ELF-1 (cell line): ENCODE measurements at regions not wholly inside any gene's neighbourhood (a gene's known extent, or its start where the extent isn't known, plus 50 kb on each side); places are given as distances from the start of the nearest gene placed in this dataset.
A peak's percentile ranks its signal among the peaks of the same experiment; 100 is the strongest.
"Not testable (repeated sequence)": the region's sequence is repeated elsewhere in the genome, so short reads cannot be mapped to it uniquely, and the experiment has no call there.

Experiments used
- DNase-seq: peaks from one replicate; pipeline ENCODE4 v3.0.0-alpha.2; 2016; ENCODE audit warnings: low read depth, low spot score

DNA sequence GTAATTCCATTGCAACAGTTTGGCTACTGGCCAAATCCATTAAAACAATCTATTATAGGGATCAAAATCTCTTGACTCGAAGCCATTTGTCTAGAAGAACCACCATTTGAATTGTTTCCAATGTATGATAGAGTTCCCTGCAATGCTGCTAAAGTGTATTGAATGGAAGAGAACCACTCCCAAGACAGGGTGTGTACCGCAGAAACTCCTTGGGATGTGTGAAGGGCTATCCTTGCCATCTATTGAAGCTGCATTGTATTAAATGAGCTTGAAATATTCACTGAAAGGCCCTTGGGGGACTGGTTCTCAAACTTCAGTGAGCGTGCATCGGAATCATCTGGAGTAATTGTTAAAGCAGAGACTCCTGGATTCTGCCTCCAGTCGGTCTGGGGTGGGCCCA lies 260.4 kb upstream of the MEIS1 start:
- DNase-seq = no peak

DNA sequence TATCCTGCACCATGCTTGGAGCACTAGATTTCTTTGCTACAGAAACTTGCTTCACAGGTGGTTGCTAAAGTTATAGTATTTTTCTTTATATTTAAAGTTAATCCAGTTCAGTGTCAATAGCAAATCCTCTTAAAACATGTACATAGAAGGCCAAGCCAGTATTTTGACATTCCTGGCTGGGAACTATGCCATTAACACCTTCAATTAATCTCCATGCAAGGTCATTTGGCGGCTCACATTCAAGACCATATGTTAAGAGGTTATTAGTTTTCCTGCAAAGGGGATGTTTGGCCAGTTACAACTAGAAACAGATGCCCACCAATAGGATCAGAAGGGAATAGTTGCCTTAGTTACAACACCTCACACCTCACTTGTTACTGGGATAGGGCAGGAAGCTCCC lies 261.3 kb upstream of the MEIS1 start:
- DNase-seq = no peak

DNA sequence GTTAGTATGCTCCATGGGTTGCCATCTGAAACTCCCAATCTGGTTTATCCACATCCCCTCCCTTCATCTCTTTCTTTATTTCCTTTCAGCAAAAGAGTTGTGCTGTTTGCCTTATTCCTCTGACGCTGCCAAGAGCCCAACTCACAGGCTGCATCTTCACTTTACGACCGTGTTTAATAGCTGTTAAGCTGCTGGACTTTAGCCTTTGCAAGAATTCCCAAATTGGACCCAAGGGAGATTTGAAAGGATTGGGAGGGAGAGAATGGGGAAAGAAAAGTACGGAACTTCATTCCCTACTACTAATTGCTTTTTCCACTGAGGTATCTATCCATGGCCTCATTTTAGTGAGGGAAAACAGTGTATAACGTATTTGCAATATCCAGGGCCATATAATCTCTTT lies 263.4 kb upstream of the MEIS1 start:
- no peak for DNase-seq

DNA sequence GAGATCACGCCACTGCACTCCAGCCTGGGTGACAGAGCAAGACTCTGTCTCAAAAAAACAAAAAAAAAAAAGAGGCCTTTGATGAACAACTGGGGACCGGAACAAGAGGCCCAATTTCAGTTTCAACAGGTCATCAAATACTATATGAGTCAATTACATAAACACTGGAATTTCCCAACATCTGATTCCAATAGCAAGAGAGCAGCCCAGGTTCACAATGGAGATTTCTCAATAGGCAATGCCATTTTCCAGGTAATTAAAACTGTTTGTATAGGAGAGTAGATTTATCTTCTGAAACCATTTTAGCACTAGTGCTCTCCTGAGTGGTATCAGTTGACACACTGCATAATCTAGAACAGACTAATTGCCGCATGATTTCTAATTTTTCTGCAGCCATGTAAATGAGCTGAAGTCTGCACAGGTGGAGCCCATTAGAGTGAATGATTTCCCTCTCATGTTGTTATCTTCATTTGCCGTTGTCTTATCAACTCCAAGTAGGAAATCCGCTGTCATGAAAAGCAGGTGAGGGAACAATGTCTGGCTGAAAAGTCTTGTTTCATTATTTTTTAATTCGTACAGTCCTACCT lies 264.1 kb upstream of the MEIS1 start:
- no peak for DNase-seq

DNA sequence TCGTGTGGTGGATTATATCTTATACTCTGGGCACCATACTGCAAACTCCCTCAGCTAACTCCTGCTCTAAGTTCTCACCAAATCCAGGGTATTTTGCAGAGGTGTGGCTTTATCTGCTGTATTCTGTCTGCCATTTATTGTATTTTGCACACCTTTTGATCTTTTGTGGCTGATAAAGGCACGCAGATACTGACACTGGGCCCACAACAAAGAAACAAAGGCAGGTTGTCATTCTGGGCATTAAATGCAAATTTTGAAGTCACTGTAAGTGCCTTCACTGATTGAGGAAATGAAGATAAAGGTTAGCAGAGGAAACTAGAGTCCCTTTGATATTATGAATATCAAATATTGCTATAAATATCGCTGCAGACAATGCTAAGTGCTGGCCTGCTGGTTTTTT lies 265.8 kb upstream of the MEIS1 start:
- no peak for DNase-seq

DNA sequence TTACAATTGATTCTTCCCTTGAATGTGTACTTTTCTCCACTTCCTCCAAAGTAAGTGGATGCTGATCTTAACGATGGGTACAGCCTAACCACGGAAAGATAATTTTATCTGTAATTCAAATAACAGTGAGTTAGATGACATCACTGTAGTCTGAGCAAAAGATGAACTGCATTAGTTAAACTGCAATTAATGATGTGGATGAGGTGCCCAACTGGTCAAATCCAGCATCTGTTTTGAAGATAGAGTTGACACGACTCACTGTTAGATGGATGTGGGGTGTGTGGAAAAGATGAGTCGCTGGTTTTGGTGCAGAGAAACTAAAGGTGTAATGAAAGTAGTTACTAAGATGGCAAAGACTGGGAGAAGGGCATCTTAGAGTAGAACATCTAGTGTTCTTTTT lies 270.5 kb upstream of the MEIS1 start:
- no peak for DNase-seq

DNA sequence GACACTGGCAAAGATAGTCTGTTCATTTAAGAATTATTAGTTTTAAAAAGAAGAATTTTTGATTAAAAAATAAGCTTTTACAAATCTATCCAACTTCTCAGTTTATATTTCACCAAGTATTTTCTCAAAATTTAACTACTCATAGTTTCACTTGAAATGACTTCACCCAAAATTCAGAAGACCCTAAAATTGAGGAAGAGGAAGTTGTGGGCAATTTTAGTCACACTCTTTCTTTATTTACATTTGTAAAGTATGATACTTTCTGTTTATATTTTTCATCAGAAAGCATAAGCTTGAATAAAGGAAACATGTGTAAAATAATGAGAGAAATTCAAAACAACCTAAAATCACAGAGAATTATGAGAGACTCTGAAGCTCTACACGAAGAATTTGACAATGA lies 278.8 kb upstream of the MEIS1 start:
- no peak for DNase-seq

DNA sequence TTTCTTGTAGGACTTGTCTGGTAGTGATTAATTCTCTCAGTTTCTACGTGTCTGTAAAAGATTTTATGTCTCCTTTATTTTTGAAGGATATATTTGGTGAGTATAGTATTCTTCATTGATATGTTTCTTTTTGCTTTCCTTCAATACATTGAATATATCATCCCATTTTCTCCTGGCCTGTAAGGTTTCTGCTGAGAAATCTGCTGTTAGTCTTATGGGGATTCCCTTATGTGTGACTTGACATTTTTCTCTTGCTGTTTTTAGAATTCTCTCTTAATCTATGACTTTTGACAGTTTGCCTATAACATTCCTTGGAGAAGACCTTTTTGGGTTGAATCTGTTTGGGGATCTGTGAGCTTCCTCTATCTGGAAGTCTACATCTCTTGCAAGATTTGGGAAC lies 281.0 kb upstream of the MEIS1 start:
- DNase-seq = no peak

DNA sequence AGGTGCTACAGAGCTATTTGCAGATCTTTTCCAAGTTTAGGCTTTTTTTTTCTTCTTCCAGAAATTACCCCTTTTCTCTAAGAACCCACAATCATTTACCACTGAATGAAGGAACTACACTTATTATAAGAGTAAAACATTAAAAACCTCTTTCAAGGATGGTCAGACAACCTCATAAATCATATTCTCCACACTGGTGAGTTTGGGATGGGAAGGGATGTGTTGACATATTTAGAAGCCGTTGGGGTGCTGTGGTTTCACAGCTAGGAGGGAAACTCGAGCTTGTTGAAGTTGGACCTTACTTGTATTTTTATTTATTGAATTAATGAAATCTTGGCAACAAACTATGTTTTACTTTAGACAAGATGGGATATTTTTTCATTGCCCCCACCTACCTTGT lies 289.4 kb upstream of the MEIS1 start:
- DNase-seq = no peak

DNA sequence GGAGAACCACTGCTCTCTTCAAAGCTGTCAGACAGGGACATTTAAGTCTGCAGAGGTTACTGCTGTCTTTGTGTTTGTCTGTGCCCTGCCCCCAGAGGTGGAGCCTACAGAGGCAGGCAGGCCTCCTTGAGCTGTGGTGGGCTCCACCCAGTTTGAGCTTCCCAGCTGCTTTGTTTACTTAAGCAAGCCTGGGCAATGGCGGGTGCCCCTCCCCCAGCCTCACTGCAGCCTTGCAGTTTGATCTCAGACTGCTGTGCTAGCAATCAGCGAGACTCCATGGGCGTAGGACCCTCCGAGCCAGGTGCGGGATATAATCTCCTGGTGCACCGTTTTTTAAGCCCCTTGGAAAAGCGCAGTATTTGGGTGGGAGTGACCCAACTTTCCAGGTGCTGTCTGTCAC lies 290.6 kb upstream of the MEIS1 start:
- DNase-seq = not testable (repeated sequence)

DNA sequence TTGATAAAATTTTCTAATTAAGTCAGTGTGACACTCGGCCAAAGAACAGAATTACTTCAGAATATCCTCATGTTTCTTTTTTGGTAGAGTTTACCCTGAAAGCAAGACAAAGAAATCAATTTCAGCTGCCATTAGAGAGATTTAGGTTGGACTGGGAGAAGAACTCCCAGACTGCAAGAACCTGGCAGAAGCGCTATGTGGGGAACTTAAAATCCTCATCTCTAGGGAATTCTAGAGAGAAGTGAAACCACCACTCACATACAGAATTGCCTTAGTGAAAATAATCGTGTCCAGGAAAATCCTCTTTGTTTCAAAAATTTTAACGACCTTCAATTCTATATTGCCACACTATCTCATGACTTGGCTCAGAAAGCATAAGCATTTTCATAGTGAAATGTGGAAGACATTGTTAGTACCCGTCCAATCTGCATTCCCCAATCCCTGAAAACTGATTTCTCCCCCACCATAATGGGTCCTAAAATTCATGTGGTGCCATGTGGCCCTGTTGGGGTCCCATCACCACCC lies 297.3 kb upstream of the MEIS1 start:
- no peak for DNase-seq

DNA sequence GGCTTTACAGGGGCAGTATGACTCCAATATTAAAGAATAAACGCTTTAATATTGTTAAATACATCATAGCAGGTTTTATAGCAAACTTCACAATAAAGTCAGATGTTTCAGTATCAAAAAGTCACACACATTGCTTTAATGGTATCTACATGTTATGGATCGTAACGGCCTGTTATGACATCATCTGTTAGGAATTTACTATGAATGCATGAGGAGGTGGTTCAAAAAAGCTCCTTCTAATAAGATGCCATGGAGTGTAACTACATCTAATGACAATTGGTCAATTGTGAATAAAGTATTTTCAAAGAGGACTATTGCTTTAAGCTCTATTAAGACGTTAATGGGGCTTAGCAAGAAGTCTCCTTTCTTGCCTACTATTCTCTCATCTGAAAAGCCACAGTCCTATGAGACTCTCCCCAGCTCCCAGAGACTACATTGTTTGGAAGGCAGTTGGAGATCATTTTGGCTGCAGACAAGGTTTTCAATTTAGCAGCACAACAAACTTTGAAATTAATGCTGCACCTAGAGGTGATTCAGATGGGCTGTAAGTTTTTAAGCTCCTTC lies 300.7 kb upstream of the MEIS1 start:
- DNase-seq = no peak

DNA sequence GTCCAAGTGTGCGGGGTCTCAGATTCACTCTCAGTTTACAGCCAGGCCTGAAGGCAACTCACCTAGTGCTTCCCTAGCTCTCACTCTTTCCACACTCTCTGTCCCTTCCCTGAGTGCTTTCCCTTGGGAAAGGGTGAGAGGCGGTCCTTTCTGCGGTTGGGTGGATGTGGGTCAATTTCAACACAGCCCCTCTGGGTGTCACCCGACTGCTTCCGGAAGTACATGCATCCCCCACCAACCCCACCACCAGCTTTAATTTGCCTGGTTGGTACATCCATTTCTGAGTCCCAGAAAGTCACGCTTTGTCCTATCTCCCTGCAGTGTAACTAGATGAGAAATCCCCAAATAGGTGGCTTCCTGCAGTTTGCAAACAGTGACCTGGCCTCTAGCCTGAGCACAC lies 307.3 kb upstream of the MEIS1 start:
- peak; percentile 21 for DNase-seq

DNA sequence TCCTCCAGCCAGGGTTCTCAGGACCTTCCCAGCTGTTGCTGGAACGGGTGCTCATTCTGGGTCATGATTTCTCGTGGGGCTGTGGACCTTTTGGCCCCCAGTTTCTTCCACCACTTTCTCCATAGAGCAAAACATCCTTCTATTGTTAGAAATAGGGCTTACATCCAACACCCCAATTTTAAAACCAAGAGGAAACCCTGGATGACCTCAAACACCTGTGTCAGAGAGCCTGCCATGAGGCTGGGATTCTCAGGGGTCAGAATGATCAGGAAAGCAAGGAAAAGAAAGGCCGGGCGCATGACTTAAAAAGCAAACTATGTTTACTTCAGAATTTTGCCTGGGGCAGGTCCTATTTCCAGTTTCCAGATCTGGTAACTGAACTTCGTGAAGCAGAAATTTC lies 307.9 kb upstream of the MEIS1 start:
- no peak for DNase-seq

DNA sequence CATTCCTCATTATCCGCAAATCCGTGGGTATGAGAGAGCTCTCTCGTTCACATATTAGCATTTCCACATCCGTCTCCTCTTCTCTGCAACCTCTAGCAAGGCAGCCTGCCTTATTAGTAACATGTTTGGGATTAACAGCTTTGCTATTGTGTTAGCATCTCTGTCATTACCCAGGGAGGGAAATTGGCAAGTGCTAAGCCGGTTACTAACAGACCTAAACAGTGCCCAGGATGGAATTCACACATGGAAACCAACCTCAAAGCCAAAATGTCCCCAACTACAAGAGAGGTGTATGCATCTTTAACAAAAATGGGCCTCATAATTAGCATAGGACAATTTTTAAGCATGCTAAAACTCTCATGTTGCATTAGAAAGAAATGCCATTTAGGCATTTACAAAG lies 309.0 kb upstream of the MEIS1 start:
- DNase-seq = no peak

DNA sequence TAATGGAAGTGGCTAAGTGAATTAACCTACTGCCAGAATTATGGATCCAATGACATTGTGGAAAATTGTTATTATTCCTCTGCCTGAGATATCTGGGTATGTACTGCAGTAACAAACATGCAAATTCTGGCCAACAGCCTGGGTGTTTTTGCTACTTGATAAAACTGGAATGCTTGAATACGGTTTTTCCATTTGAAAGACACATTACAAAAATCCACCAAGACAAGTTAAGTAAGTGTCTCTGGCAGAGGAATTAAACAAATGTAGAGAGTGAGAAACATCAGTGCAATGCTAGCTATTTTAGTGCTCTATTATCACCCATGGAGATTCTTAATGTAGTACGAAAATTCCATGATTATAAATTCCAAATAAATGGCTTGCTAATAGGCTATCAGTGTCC lies 312.4 kb upstream of the MEIS1 start:
- no peak for DNase-seq

DNA sequence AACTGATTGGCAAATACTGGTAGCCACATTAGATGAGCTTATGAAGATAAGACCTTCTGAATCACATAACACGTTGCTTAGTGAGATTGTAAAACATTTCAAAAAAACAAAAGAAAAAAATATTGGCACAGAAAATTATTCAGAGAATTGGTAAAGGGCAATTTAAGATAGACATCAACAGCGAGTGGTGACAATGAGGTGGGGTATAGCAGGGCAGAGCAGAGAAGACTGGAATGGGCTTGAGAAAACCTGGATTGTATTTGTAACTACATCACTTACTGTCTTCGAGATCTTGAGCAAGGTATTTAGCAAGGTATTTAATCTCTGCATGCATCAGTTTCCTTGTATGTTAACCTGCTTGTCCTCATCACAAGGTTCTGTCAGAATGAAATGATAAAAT lies 313.0 kb upstream of the MEIS1 start:
- no peak for DNase-seq

DNA sequence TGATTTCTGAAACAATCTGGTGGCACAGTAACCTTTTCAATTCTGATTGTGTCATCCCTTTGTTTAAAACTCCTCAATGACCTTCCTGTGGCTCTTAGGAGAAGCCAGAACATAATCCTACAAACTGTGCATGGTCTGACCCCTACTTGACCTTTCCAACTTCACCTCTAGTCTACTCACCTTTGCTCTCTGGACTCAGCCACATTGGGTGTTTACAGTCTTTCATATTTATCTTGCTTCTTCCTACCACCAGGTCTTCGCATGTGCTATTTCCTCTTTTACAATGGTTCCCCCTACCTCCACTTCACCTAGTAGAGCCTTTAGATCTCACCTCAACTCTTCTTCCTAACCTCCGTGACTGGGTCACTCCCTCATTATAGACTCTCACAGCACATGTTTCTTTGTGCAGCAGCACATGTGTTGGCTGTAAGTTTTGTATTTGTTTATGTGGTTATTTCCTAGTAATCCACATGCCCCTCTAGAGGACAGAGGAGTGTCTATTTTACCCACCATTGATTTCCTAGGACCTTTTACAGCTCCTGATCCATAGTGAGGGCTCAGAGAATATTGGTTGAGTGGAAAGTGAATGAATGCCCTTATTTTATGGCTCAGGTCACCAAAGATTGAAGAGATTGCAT lies 320.8 kb upstream of the MEIS1 start:
- no peak for DNase-seq

DNA sequence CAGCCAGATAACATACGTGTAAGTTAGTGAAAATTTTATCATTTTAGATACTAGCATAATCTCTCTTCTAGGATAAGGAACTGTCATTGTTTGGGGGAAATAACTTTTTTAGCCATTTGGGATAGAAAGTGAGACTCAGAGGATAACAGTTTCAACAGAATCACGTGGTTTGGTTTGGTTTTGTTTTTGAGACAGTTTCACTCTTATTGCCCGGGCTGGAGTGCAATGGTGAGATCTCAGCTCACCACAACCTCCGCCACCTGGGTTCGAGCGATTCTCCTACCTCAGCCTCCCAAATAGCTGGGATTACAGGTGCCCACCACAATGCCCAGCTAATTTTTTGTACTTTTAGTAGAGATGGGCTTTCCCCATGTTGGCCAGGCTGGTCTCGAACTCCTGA lies 323.2 kb upstream of the MEIS1 start:
- no peak for DNase-seq

DNA sequence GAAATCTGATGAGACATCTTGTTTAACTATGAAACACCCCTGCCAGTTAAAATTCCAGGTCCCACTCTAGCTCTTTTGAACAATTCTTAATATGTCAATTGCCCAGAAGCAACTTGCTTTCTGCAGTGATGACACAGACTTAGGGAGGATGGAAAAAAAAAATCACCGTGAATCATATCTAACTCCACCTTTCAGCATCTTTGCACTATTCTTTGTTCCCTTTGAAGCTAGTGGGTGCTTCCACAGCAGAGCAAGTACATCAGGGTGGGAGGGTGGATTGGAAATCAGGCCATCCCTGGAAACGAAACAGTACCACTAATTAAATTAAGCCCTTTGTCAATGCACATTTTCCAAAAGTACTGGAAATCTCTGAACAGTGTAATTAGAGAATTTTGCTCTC lies 324.3 kb upstream of the MEIS1 start:
- no peak for DNase-seq

DNA sequence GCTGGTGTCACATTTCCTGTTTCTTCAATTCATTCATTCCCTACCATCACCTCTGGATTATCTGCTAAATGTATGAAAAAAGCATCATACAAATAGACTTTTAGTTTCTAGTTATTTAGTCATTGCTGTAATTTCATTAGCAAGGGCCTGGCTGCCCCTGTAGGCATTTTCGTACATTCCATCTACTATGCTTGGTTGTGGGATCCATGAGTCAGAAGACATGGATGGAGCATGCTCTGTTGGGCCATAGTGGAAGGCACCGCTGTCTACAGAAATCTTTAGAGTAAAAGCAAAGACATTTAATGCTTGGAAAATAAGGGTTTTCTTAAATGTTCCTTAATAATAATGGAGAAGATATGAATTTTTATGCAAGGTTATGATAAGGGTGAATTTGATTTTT lies 324.8 kb upstream of the MEIS1 start:
- no peak for DNase-seq

DNA sequence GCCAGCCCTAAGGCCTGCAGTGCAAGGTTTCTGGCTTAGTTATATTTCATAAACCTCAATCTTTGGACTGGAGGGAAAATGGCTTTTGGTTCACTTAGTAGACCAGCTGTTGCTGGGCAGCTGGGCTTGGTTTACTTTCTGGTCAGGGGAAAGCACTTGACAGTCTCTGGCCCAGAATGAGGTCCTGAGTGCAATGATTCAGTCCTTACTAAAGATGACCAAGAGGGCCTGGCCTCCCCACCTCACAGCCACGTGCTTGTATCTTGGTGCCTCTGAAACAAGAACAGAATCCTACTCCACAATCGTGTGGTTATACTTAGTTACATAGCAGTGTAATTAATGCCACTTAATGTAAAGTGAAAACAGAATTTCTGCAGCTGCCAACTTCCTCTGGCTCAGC lies 325.5 kb upstream of the MEIS1 start:
- DNase-seq = no peak

DNA sequence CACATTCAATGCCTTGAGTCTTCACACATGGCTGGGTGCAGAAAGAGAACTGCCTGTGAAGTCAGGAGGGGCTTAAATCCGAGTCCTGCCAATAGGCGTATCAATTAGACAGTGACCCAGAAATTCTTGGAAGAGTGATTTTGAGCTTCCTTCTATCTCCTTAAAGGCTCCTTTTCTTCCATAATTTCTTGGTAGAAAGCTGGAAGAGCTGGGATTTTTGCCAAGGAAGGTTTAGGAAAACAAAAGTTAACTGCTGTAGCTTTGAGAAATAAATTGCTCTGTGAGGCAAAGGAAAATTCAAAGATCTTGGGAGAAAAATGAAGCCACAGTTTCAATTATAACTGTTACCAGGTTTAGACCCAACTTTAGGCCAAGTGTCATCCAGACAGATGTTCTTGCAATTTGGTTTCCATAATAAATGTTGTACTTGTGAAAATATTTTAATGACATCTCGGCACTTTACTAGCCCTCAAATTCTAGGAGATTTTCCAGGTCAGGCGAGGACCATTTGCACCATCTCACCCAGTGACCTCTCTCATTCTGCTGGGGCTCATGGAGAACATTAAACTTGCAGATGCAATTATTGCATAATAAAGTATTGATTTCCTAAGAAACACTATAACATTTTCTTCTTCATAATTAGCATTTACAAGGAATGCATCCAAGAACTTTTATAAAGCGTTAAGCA lies 329.7 kb upstream of the MEIS1 start:
- DNase-seq = no peak
